Natural killer cell (primary cell): ENCODE measurements at regions not wholly inside any gene's neighbourhood (a gene's known extent, or its start where the extent isn't known, plus 50 kb on each side); places are given as distances from the start of the nearest gene placed in this dataset.

Experiments used
- ATAC-seq, 3 donors: fragments of 150-1000 bp in 2 of 3; fragments of 200-7000 bp in 1 of 3; cut with Tn5 transposase; 1 replicate in 1 of 3; 2 replicates in 2 of 3; pipeline ENCODE4 v1.10.0; 2021; ENCODE audit warnings: mild to moderate bottlenecking in 2 of 3, moderate library complexity in 2 of 3
- DNase-seq, 2 donors: peaks; one replicate each; pipeline versions ENCODE4 v3.0.0 to v3.0.0-alpha.2; 2013 to 2021; ENCODE audit warnings: mixed read lengths in 1 of 2
- H3K27ac ChIP-seq: one replicate; pipeline ENCODE4 v1.5.1; 2013; ENCODE audit warnings: mild to moderate bottlenecking, low read length
- H3K27me3 ChIP-seq: one replicate; pipeline ENCODE4 v1.6.1; 2013; ENCODE audit warnings: low read length; ENCODE audit not compliant: control insufficient read depth, insufficient read depth
- H3K36me3 ChIP-seq: one replicate; pipeline ENCODE4 v1.6.1; 2013; ENCODE audit warnings: low read length; ENCODE audit not compliant: control insufficient read depth, insufficient read depth
- H3K4me1 ChIP-seq: one replicate; pipeline ENCODE4 v1.6.1; 2013; ENCODE audit warnings: low read length; ENCODE audit not compliant: control insufficient read depth, insufficient read depth
- H3K4me3 ChIP-seq: one replicate; pipeline ENCODE4 v1.5.1; 2013; ENCODE audit warnings: low read length
- H3K9me3 ChIP-seq: one replicate; pipeline ENCODE4 v1.6.1; 2013; ENCODE audit warnings: low read length; ENCODE audit not compliant: control insufficient read depth, insufficient read depth
- H3K27ac Mint-ChIP-seq, 2 donors: one replicate each; pipeline ENCODE4 v1.8.0; 2022; ENCODE audit warnings: mild to moderate bottlenecking in 2 of 2, mixed read lengths in 2 of 2, moderate library complexity in 1 of 2
- H3K27me3 Mint-ChIP-seq, 2 donors: one replicate each; pipeline ENCODE4 v1.8.0; 2022; ENCODE audit warnings: low read depth in 2 of 2, mixed read lengths in 2 of 2
- H3K36me3 Mint-ChIP-seq: one replicate; pipeline ENCODE4 v1.8.0; 2022; ENCODE audit warnings: mixed read lengths
- H3K4me1 Mint-ChIP-seq, 2 donors: one replicate each; pipeline ENCODE4 v1.8.0; 2022; ENCODE audit warnings: mixed read lengths in 2 of 2
- H3K4me3 Mint-ChIP-seq: one replicate; pipeline ENCODE4 v1.8.0; 2022; ENCODE audit warnings: mild to moderate bottlenecking, moderate library complexity, mixed read lengths
- H3K9me3 Mint-ChIP-seq, 2 donors: one replicate each; pipeline ENCODE4 v1.8.0; 2022; ENCODE audit warnings: mixed read lengths in 2 of 2
- WGBS: methylation state at CpG from one replicate; pipeline ENCODE4 v1.1.7; 2013; ENCODE audit warnings: missing lambda C conversion rate; ENCODE audit not compliant: insufficient coverage; 5-methylcytosine and 5-hydroxymethylcytosine counted together
- intact Hi-C: fragments of 100-400 bp; cut with micrococcal nuclease; formaldehyde crosslinking; loops from one replicate; pipeline ENCODE4 v1.14.2; 2022
- TF ChIP-seq, protein P1 (sequence below): fragments of 200-600 bp; IDR thresholded peaks from one replicate; pipeline ENCODE4 v1.8.0; 2022; ENCODE audit warnings: antibody characterized with exemption

DNA sequence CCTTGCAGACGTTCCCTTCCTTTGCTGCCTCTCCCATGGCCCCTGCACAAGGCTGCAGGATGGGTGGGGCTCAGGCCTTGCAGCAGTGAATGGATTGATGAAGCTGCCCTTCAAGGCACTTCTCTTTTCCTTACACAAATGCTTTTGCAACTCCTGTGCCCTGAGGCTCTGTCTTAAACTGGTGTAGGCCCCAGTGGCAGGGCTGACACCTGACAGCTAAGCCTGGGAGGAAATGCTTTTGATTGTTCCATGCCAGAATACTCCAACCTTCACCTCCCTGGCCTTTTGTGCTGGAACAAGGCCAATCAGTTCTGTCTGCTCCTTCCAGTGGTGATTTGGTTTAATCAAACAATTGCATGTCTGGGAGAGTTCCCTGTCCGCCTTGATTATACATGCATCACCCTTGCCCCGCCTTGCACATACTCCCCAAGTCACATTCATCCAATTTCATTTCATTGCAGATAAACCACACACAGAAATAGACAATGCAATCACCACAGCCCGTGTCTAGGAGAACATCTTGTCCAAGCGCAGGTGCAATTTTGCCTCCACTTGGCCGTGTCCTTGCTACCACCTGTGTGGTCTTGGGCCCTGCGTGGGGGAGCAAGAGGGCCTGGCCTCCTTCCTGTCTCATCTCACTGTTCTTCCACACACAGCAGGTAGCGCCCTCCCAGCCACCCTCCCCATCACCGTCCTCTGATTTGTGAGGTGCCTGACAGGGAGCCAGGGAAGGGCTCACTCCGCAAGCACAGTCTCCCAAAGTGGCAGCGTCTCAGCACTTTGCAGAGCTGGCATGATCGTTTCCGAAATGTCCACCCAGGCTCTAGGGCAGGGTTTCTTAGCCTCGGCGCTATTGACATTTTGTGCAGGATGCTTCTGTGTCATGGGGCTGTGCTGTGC is 120.4 kb downstream of the CDH26 start:
- intact Hi-C loops, result no loop called here
- no peak for DNase-seq
- H3K4me3 Mint-ChIP-seq, result no peak overlapping the region
- H3K9me3 Mint-ChIP-seq, result no peaks in the 10 kb centered on the region
- Histone ChIP-seq H3K27ac (no peak overlapping the region), H3K4me1 (peaks cover 3% of the 10 kb centered on the region), H3K9me3 (no peaks in the 10 kb centered on the region), H3K27me3 (no peaks in the 10 kb centered on the region), H3K36me3 (no peaks in the 10 kb centered on the region), H3K4me3 (no peak overlapping the region)
- H3K4me1 Mint-ChIP-seq, result peaks cover 47 to 56% of the 10 kb centered on the region in 2 donors
- H3K27ac Mint-ChIP-seq, result no peak overlapping the region
- TF ChIP-seq, protein P1, sequence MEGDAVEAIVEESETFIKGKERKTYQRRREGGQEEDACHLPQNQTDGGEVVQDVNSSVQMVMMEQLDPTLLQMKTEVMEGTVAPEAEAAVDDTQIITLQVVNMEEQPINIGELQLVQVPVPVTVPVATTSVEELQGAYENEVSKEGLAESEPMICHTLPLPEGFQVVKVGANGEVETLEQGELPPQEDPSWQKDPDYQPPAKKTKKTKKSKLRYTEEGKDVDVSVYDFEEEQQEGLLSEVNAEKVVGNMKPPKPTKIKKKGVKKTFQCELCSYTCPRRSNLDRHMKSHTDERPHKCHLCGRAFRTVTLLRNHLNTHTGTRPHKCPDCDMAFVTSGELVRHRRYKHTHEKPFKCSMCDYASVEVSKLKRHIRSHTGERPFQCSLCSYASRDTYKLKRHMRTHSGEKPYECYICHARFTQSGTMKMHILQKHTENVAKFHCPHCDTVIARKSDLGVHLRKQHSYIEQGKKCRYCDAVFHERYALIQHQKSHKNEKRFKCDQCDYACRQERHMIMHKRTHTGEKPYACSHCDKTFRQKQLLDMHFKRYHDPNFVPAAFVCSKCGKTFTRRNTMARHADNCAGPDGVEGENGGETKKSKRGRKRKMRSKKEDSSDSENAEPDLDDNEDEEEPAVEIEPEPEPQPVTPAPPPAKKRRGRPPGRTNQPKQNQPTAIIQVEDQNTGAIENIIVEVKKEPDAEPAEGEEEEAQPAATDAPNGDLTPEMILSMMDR, result no peak
- no peaks in the 10 kb centered on the region for H3K27me3 Mint-ChIP-seq
- H3K36me3 Mint-ChIP-seq, result no peaks in the 10 kb centered on the region
- 88% methylated on average over 15 of the region's 15 CpGs for WGBS
- ATAC-seq, result peak in 1 of 3 donors; percentile 46

DNA sequence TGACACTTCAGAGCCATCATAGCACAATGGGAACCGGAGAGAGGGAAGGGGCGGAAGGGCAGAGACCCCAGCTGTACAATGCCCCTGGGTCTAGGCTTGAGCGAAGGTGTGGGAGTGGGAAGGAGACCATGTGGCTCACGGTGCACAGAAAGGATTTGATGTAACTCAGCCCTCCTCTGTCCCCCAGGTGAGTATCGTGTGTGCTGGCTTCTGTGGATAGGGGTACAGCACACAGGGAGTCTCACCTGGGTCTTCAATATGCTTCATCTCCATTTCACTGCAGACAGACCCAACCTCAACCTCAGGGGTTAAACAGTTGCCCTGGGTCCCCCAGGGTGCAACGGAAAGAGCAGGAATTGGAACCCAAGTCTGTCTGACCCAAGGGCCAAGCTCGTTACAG is 122.2 kb downstream of the CDH26 start:
- Histone ChIP-seq H3K36me3 (no peaks in the 10 kb centered on the region), H3K9me3 (no peaks in the 10 kb centered on the region), H3K27ac (no peak overlapping the region), H3K4me1 (peaks cover 3% of the 10 kb centered on the region), H3K27me3 (no peaks in the 10 kb centered on the region), H3K4me3 (no peak overlapping the region)
- H3K4me3 Mint-ChIP-seq, result no peak overlapping the region
- H3K27ac Mint-ChIP-seq, result no peak overlapping the region
- H3K9me3 Mint-ChIP-seq, result no peaks in the 10 kb centered on the region
- DNase-seq (no peak), ATAC-seq (no peak)
- TF ChIP-seq, protein P1, result no peak
- 96% methylated on average over 5 of the region's 7 CpGs for WGBS
- peaks cover 38 to 58% of the 10 kb centered on the region in 2 donors for H3K4me1 Mint-ChIP-seq
- H3K27me3 Mint-ChIP-seq, result no peaks in the 10 kb centered on the region
- intact Hi-C loops, result no loop called here
- H3K36me3 Mint-ChIP-seq, result no peaks in the 10 kb centered on the region

DNA sequence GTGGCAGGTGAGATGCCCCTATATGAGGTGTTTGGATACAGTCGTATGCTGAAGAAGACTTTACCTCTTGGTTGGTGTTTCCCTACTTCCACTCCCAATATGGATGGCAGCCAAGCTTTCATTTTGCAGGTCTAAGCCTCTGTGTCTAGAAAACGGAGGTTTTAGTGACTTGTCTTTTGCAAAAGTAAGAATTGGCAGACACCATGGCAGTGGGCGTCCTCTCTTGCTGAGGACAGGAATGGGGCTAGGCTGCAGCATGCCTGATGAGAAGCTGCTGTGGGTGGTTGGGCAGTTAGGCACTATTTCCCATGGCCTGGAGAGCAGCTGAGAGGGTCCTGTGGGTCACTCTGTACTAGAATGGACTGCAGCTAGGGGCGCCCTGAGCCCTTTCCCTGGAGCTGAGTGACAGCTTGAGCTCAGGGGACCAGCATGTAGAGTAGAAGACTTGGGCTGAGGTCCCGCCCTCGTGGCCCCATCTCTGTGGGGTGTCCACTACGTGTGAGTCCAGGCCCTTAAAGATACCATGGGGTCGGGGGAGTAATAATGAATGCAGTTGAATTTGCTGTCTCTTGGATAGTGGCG is 127.4 kb downstream of the CDH26 start:
- H3K36me3 Mint-ChIP-seq, result no peaks in the 10 kb centered on the region
- Histone ChIP-seq H3K4me1 (peaks cover 6% of the 10 kb centered on the region), H3K36me3 (no peaks in the 10 kb centered on the region), H3K27ac (no peak overlapping the region), H3K4me3 (no peak overlapping the region), H3K27me3 (peaks cover 10% of the 10 kb centered on the region), H3K9me3 (no peaks in the 10 kb centered on the region)
- no peak for DNase-seq
- H3K9me3 Mint-ChIP-seq, result no peaks in the 10 kb centered on the region
- H3K4me1 Mint-ChIP-seq, result peaks cover 32 to 55% of the 10 kb centered on the region in 2 donors
- TF ChIP-seq, protein P1, result no peak
- H3K4me3 Mint-ChIP-seq, result peak overlapping the region; percentile 47
- 91% methylated on average over 9 of the region's 9 CpGs for WGBS
- intact Hi-C loops, result no loop called here
- no peaks in the 10 kb centered on the region for H3K27me3 Mint-ChIP-seq
- H3K27ac Mint-ChIP-seq, result peak overlapping the region in 1 of 2 donors; percentile 12
- ATAC-seq, result no peak
